HepG2 (cell line): ENCODE measurements at regions not wholly inside any gene's neighbourhood (a gene's known extent, or its start where the extent isn't known, plus 50 kb on each side); places are given as distances from the start of the nearest gene placed in this dataset.

Experiments
- DR1 ChIP-seq: sonication (generic); formaldehyde crosslinking; IDR thresholded peaks from 2 replicates; pipeline ENCODE4 v1.8.0; 2021; ENCODE audit warnings: mild to moderate bottlenecking, missing genetic modification reagents, inconsistent platforms
- HES4 ChIP-seq: sonication (generic); formaldehyde crosslinking; IDR thresholded peaks from 2 replicates; pipeline ENCODE4 v1.9.0; 2021; ENCODE audit warnings: mild to moderate bottlenecking, missing genetic modification reagents, borderline replicate concordance
- IKZF4 ChIP-seq: sonication (generic); formaldehyde crosslinking; IDR thresholded peaks from 2 replicates; pipeline ENCODE4 v1.5.1; 2020; ENCODE audit warnings: borderline replicate concordance, mild to moderate bottlenecking, low read depth, missing genetic modification reagents; ENCODE audit errors: not compliant biosample characterization
- MYPOP ChIP-seq: sonication (generic); formaldehyde crosslinking; IDR thresholded peaks from 2 replicates; pipeline ENCODE4 v1.8.1; 2023; ENCODE audit warnings: mild to moderate bottlenecking, moderate library complexity, missing genetic modification reagents
- NFATC3 ChIP-seq: sonication (generic); formaldehyde crosslinking; IDR thresholded peaks from 2 replicates; pipeline ENCODE4 v1.5.1; 2020; ENCODE audit warnings: mild to moderate bottlenecking, missing genetic modification reagents
- ZBTB1 ChIP-seq: sonication (generic); formaldehyde crosslinking; IDR thresholded peaks from 2 replicates; pipeline ENCODE4 v1.4.0; 2020; ENCODE audit warnings: missing genetic modification reagents, borderline replicate concordance
- ZNF12 ChIP-seq: sonication (generic); formaldehyde crosslinking; IDR thresholded peaks from 2 replicates; pipeline ENCODE4 v1.5.0; 2020; ENCODE audit warnings: missing genetic modification reagents
- ZNF3 ChIP-seq: IDR thresholded peaks from 2 replicates; pipeline ENCODE4 v1.7.0; 2017; ENCODE audit warnings: inconsistent platforms
- ZNF740 ChIP-seq: sonication (generic); formaldehyde crosslinking; IDR thresholded peaks from 2 replicates; pipeline ENCODE4 v1.4.0; 2020; ENCODE audit warnings: missing genetic modification reagents
- TF ChIP-seq, protein P1 (sequence below): sonication (generic); formaldehyde crosslinking; IDR thresholded peaks from 2 replicates; pipeline ENCODE4 v1.5.1; 2020; ENCODE audit warnings: mild to moderate bottlenecking, missing genetic modification reagents, borderline replicate concordance
- TF ChIP-seq, protein P2 (sequence below): sonication (generic); formaldehyde crosslinking; IDR thresholded peaks from 2 replicates; pipeline ENCODE4 v1.4.0; 2020; ENCODE audit warnings: missing genetic modification reagents
- TF ChIP-seq, protein P3 (sequence below): sonication (generic); formaldehyde crosslinking; IDR thresholded peaks from 2 replicates; pipeline ENCODE4 v1.4.0; 2020; ENCODE audit warnings: missing genetic modification reagents, mild to moderate bottlenecking, borderline replicate concordance
- TF ChIP-seq, protein P4 (sequence below): sonication (generic); formaldehyde crosslinking; IDR thresholded peaks from 2 replicates; pipeline ENCODE4 v1.4.0; 2020; ENCODE audit warnings: low read depth, mild to moderate bottlenecking, missing genetic modification reagents

GRCh38 chr2:175461839-175462238, 280.3 kb upstream of the ATP5MC3 start (continued):
- TF ChIP-seq, protein P1, sequence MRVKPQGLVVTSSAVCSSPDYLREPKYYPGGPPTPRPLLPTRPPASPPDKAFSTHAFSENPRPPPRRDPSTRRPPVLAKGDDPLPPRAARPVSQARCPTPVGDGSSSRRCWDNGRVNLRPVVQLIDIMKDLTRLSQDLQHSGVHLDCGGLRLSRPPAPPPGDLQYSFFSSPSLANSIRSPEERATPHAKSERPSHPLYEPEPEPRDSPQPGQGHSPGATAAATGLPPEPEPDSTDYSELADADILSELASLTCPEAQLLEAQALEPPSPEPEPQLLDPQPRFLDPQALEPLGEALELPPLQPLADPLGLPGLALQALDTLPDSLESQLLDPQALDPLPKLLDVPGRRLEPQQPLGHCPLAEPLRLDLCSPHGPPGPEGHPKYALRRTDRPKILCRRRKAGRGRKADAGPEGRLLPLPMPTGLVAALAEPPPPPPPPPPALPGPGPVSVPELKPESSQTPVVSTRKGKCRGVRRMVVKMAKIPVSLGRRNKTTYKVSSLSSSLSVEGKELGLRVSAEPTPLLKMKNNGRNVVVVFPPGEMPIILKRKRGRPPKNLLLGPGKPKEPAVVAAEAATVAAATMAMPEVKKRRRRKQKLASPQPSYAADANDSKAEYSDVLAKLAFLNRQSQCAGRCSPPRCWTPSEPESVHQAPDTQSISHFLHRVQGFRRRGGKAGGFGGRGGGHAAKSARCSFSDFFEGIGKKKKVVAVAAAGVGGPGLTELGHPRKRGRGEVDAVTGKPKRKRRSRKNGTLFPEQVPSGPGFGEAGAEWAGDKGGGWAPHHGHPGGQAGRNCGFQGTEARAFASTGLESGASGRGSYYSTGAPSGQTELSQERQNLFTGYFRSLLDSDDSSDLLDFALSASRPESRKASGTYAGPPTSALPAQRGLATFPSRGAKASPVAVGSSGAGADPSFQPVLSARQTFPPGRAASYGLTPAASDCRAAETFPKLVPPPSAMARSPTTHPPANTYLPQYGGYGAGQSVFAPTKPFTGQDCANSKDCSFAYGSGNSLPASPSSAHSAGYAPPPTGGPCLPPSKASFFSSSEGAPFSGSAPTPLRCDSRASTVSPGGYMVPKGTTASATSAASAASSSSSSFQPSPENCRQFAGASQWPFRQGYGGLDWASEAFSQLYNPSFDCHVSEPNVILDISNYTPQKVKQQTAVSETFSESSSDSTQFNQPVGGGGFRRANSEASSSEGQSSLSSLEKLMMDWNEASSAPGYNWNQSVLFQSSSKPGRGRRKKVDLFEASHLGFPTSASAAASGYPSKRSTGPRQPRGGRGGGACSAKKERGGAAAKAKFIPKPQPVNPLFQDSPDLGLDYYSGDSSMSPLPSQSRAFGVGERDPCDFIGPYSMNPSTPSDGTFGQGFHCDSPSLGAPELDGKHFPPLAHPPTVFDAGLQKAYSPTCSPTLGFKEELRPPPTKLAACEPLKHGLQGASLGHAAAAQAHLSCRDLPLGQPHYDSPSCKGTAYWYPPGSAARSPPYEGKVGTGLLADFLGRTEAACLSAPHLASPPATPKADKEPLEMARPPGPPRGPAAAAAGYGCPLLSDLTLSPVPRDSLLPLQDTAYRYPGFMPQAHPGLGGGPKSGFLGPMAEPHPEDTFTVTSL (CRISPR knock-in tag), result peak; percentile 88
- TF ChIP-seq ZNF12, result no peak; the same call in 1 of the 2 replicates
- TF ChIP-seq, protein P2, sequence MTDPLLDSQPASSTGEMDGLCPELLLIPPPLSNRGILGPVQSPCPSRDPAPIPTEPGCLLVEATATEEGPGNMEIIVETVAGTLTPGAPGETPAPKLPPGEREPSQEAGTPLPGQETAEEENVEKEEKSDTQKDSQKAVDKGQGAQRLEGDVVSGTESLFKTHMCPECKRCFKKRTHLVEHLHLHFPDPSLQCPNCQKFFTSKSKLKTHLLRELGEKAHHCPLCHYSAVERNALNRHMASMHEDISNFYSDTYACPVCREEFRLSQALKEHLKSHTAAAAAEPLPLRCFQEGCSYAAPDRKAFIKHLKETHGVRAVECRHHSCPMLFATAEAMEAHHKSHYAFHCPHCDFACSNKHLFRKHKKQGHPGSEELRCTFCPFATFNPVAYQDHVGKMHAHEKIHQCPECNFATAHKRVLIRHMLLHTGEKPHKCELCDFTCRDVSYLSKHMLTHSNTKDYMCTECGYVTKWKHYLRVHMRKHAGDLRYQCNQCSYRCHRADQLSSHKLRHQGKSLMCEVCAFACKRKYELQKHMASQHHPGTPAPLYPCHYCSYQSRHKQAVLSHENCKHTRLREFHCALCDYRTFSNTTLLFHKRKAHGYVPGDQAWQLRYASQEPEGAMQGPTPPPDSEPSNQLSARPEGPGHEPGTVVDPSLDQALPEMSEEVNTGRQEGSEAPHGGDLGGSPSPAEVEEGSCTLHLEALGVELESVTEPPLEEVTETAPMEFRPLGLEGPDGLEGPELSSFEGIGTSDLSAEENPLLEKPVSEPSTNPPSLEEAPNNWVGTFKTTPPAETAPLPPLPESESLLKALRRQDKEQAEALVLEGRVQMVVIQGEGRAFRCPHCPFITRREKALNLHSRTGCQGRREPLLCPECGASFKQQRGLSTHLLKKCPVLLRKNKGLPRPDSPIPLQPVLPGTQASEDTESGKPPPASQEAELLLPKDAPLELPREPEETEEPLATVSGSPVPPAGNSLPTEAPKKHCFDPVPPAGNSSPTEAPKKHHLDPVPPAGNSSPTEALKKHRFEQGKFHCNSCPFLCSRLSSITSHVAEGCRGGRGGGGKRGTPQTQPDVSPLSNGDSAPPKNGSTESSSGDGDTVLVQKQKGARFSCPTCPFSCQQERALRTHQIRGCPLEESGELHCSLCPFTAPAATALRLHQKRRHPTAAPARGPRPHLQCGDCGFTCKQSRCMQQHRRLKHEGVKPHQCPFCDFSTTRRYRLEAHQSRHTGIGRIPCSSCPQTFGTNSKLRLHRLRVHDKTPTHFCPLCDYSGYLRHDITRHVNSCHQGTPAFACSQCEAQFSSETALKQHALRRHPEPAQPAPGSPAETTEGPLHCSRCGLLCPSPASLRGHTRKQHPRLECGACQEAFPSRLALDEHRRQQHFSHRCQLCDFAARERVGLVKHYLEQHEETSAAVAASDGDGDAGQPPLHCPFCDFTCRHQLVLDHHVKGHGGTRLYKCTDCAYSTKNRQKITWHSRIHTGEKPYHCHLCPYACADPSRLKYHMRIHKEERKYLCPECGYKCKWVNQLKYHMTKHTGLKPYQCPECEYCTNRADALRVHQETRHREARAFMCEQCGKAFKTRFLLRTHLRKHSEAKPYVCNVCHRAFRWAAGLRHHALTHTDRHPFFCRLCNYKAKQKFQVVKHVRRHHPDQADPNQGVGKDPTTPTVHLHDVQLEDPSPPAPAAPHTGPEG (CRISPR knock-in tag), result no peak
- TF ChIP-seq NFATC3, result no peak
- TF ChIP-seq HES4 (CRISPR knock-in tag), result no peak
- TF ChIP-seq ZNF3 (CRISPR knock-in tag), result no peak
- TF ChIP-seq, protein P3, sequence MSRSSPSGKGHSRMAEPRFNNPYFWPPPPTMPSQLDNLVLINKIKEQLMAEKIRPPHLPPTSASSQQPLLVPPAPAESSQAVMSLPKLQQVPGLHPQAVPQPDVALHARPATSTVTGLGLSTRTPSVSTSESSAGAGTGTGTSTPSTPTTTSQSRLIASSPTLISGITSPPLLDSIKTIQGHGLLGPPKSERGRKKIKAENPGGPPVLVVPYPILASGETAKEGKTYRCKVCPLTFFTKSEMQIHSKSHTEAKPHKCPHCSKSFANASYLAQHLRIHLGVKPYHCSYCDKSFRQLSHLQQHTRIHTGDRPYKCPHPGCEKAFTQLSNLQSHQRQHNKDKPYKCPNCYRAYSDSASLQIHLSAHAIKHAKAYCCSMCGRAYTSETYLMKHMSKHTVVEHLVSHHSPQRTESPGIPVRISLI (CRISPR knock-in tag), result no peak
- no peak for TF ChIP-seq IKZF4
- no peak for TF ChIP-seq ZBTB1 (CRISPR knock-in tag)
- TF ChIP-seq ZNF740 (CRISPR knock-in tag), result no peak
- no peak for TF ChIP-seq MYPOP (CRISPR knock-in tag)
- no peak for TF ChIP-seq DR1 (CRISPR knock-in tag)
- TF ChIP-seq, protein P4, sequence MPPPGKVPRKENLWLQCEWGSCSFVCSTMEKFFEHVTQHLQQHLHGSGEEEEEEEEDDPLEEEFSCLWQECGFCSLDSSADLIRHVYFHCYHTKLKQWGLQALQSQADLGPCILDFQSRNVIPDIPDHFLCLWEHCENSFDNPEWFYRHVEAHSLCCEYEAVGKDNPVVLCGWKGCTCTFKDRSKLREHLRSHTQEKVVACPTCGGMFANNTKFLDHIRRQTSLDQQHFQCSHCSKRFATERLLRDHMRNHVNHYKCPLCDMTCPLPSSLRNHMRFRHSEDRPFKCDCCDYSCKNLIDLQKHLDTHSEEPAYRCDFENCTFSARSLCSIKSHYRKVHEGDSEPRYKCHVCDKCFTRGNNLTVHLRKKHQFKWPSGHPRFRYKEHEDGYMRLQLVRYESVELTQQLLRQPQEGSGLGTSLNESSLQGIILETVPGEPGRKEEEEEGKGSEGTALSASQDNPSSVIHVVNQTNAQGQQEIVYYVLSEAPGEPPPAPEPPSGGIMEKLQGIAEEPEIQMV (CRISPR knock-in tag), result no peak
